Eye (tissue), 1 donor: ENCODE measurements at regions not wholly inside any gene's neighbourhood (a gene's known extent, or its start where the extent isn't known, plus 50 kb on each side); places are given as distances from the start of the nearest gene placed in this dataset.
"Not testable (repeated sequence)": the region's sequence is repeated elsewhere in the genome, so short reads cannot be mapped to it uniquely, and the experiment has no call there.

Experiments used
- DNase-seq: peaks from one replicate; pipeline ENCODE4 v3.0.0-alpha.2; 2015

- no peak for DNase-seq
Observed at GRCh38 chr1:68675336-68675735, 178.5 kb upstream of the DEPDC1 start.

- no peak for DNase-seq
Observed at GRCh38 chr1:68677684-68678351, 180.9 kb upstream of the DEPDC1 start.

- no peak for DNase-seq
Observed at GRCh38 chr1:68696221-68696620, 199.3 kb upstream of the DEPDC1 start.

- DNase-seq, result no peak
Observed at GRCh38 chr1:68703921-68704354, 207.1 kb upstream of the DEPDC1 start.

GRCh38 chr1:68704800-68705443 is 208.0 kb upstream of the DEPDC1 start:
- DNase-seq, result no peak

- no peak for DNase-seq
Observed at GRCh38 chr1:68705466-68705865, 208.6 kb upstream of the DEPDC1 start.

GRCh38 chr1:68706639-68707317 is 209.9 kb upstream of the DEPDC1 start:
- DNase-seq, result no peak

- DNase-seq, result no peak
Observed at GRCh38 chr1:68717330-68717729, 220.4 kb upstream of the DEPDC1 start.

- no peak for DNase-seq
Observed at GRCh38 chr1:68720476-68720875, 223.6 kb upstream of the DEPDC1 start.

- DNase-seq, result no peak
Observed at GRCh38 chr1:68723791-68724190, 226.9 kb upstream of the DEPDC1 start.

- no peak for DNase-seq
Observed at GRCh38 chr1:68725001-68725752, 228.3 kb upstream of the DEPDC1 start.

- not testable (repeated sequence) for DNase-seq
Observed at GRCh38 chr1:68739486-68739885, 242.6 kb upstream of the DEPDC1 start.

- no peak for DNase-seq
Observed at GRCh38 chr1:68745011-68745410, 248.1 kb upstream of the DEPDC1 start.

GRCh38 chr1:68745451-68745850 is 248.6 kb upstream of the DEPDC1 start:
- no peak for DNase-seq

- no peak for DNase-seq
Observed at GRCh38 chr1:68746378-68746777, 249.5 kb upstream of the DEPDC1 start.

GRCh38 chr1:68751723-68752122 is 254.8 kb upstream of the DEPDC1 start:
- no peak for DNase-seq

- no peak for DNase-seq
Observed at GRCh38 chr1:68758666-68759209, 261.9 kb upstream of the DEPDC1 start.

- no peak for DNase-seq
Observed at GRCh38 chr1:68767941-68768340, 271.1 kb upstream of the DEPDC1 start.

- DNase-seq, result no peak
Observed at GRCh38 chr1:68770817-68771216, 273.9 kb upstream of the DEPDC1 start.

- DNase-seq, result no peak
Observed at GRCh38 chr1:68777851-68778250, 281.0 kb upstream of the DEPDC1 start.

GRCh38 chr1:68779841-68780240 is 283.0 kb upstream of the DEPDC1 start:
- not testable (repeated sequence) for DNase-seq

- DNase-seq, result no peak
Observed at GRCh38 chr1:68780919-68781318, 284.0 kb upstream of the DEPDC1 start.

GRCh38 chr1:68782890-68783289 is 286.0 kb upstream of the DEPDC1 start:
- no peak for DNase-seq
